NCI-H345 (cell line): ENCODE measurements at regions not wholly inside any gene's neighbourhood (a gene's known extent, or its start where the extent isn't known, plus 50 kb on each side); places are given as distances from the start of the nearest gene placed in this dataset.
A peak's percentile ranks its signal among the peaks of the same experiment; 100 is the strongest.

Source experiments
- DNase-seq: peaks from one replicate; lab custom pipeline; 2025; lab: John Stamatoyannopoulos, UW

DNA sequence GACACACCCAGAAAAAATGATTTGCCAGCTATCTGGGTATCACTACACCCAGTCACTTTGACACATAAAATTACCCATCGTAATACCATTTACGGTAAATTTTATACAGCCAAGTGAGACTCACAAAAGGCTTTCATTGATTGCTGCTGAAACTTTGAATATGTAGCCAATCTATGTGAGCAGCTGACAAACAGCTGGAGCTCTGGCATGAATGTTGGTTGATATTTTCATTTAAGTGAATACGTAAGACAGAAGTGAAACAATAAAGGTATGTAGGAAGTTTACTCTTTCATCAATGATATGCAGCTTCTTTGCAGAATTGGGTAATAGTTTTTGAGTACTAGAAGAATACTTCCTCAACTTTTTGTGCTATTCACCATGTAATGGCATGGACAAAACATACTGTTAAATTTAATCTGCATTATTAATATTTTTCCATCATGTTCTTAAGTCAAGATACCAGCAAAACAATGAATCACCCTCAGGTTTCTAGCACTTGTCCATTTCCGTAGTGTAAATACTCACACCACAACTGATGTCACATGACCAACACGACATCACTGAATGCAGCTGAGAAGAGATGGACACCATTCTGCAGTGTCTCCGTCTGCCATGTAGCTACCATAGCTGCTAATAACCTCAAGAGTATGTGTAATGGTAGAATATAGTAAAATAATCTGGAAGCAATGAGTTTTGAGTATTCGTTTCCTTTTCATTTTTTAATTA is 205.9 kb upstream of the HES1 start:
- DNase-seq, result no peak

DNA sequence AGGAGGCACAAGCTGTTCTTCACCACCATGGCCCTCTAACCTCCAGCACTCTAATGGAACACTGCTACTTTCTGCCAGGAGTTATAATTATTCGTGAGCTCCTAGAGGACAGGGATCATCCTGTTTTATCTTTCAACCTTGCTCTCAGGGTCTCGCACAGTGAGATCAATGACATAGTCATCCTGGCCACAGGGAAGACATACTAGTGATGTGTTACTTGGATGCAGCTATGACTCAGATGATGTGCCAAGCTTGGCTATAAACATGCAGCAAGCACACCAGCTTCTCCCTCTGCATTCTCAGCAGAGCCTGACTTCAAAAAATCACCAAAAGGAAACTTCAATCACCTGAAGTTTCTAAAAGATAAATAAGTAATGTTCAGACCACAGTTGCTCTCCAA is 203.8 kb upstream of the HES1 start:
- no peak for DNase-seq

DNA sequence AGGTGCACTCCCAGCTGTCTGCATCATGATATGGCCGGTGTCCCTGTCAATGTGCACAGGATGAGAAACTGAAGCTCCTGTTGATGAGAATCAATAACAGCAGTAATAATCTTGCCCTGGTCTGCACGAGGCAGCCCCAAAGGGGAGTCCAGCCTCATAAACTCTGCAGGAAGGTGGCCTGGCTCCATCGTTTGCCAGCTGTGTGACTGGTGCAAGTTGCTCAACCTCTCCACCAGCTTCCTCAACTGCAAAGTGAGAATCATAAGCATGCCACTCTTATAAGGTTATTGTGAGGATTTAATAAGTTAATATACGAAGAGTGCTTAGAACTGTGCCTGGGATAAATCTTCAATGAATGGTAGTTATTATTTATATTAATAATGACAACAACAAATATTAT is 203.4 kb upstream of the HES1 start:
- no peak for DNase-seq

DNA sequence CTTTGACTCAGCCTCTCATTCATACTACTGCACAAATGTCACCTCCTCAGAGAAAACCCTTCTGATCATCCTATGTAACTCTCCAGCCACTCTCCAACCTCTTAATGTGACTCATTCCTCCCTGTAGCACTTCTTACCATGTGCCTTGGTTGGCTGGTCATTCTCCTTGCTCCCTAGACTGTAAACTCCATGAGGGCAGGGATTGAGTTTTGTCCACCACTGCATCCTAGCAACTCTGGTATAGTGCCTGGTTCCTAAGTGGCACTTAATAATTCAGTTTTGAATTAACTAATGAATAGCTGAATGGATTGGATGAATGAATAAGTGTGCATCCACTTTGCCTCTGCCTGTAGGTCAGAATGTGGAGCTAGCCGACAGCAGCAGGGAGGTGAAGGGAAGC is 202.5 kb upstream of the HES1 start:
- no peak for DNase-seq

DNA sequence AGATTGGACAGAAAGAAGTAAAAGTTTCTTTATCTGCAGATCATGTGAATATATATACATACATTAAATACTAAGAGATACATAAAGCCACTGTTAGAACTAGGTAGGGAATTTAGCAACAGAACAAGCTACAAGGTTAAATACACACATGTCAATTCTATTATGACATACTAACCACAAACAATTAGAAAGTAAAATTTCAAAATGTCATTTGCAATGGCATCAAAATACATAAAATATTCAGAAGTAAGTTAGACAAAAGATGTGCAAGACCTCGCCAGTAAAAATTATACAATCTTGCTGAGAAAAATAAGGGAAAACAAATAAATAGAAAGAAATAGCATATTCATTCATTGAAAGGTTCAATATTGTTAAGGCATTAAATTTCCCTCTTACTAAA is 200.0 kb upstream of the HES1 start:
- DNase-seq, result no peak

DNA sequence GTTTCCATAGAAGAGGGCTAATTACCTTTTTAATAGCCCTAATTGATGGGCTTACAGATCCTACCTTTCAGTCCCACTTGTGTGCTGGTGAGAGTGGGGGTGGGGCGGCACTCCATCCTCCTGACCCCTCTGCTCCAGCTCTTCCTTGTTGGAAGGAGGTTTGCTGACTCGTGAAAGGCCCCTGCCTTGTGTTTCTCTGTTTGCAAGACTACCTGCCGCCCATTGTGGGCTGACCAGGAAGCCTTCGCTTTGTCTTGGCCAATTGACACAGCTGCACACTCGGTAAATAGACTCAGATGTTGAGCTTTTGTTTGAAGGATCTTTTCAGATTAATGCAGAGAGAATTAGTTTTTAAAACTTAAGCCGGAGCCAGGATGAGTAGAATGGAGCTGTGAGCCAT is 197.3 kb upstream of the HES1 start:
- peak; percentile 79 for DNase-seq

DNA sequence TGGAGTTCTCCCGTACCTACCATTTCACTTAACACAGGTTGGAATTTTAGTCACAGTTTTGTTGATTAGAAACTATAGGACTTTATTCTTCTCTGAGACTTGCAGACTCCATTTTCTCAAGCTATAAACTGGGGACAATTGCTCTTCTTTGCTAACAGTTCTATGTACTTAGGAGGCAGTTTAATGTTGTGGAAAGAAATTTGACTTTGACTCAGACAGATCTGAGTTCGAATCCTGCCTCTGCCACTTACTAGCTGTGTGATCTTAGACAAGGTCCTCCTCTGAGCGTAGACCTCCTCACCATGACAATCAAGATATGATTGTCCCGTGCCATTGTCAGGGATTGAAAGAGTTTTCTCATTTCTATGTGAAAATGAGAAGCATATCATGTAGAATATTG is 196.4 kb upstream of the HES1 start:
- DNase-seq, result no peak

DNA sequence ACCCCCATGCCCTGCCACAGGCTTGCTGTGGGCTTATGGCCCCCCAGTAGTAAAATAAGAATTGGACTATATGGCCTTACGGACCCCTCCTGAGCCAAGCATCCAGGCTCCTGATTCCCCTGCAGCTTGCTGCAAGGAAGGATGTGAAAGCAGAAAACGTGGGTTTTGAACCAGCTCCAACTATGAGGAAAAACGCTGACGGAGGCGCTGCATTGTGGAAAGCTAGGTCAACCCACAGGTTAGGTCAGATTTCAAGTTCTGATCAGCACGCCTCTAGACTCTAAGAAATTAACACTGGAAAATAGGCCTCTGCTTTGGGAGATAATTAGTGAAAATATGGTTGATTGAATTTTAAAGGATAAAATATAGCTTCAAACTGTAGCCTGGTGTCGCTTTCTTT is 195.4 kb upstream of the HES1 start:
- DNase-seq, result no peak

DNA sequence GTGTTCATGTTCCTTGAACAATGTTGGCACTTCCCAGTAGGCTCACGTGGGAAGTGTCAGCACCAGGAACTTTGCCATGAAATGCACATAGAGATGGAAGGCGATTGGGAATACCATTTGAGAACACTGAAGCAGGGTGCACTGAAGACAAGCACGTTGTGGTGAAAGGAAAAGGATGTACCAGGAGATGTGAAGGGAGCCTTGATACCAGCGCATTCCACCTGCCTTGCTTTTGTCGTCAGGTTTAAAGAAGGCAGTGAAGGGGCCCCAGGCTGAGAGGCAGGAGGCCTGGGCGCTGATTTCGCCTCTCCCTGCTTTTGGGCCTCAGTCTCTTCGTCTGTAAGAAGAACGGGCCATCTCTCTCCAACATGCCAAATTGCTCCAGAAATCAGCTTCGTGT is 194.5 kb upstream of the HES1 start:
- DNase-seq, result no peak

DNA sequence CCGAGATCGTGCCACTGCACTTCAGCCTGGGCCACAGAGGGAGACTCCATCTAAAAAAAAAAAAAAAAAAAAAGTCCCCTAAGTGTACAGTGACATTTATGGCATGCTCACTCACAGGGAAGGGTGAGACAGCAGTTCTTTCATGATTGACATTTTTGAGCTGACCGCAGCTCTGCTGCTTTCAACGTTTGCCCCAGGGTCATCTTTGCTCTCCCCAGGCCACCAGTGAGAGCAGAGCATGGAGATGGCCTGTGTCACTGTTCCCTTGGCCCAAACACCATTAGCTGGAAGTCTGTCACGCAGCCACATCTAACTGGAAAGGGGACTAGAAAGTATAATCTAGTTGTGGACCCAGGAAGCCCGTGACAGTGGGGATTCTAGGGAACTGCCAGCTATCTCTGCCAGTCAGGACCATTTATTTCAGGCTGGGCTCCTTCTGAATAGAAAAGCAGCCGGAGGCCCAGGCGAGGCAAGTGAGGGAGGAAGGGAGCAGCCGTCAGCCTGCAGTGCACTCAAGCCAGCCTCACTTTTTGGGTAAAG is 193.4 kb upstream of the HES1 start:
- no peak for DNase-seq

DNA sequence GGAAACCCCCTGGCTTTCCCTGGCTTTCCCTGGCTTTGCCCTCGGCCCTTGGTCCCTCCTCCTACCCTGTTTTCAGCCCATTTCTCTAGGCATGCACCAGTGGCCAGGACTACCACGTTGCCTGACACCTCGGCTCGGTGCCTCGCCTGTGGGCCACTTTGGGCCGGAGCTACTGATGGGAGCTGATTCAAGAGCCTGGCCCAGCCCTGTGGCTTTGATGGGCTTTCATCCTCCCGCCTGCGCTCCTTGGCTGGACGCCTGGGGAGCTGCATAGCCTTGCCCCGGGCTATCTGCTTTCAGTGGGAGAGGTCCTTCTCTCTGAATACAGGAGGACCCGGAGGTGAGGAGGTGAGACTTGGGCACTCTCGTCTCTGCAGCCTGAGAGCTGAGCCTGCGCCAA is 192.7 kb upstream of the HES1 start:
- DNase-seq, result no peak

DNA sequence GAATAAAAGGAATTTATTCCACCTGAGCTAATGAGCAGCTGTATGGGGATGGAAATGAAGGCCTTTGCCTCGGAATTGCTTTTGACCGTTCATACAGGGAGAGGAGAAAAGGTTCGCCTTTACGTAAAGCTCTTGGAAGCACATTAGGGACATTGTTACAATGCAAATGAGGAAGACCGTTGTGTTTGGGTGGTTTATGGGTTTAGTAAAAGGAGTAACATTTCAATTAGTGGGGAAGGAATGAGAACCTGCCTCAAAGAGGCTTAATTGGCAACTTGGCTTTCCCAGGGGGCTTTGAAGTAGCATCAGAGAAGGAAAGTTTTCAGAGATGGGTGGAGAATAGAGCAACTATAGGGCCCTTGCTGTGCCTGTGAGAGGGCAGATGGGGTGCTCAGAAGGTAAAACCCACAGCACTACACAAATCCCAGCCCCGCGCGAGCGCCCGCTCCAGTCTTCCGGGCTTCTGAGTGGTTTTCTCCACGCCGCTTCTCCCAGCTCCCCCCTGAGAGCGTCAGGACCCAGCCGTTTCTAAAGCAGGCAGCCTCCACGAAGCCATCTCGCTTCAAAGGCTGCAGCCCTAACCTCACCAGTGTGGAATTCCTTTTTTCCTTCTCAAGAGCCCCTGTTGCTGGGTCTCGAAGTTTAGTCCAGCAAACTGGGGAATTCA is 192.0 kb upstream of the HES1 start:
- DNase-seq, result no peak

DNA sequence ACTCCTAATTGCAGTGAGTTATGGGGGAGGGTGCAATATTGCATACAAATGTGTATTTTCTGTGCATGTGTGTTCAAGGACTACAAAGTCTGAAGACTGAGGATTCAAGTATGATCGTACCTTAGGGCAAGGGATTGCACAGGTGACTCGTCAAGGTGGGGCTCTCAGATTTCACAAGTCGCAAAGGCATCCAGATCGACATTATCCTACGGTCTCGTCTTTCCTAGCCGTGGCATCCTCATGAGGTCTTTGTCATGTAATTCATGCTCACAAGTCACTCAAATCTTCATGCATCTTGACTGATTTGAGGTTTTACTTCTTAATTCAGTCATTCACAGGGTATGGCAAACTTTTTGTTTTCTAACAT is 191.4 kb upstream of the HES1 start:
- no peak for DNase-seq

DNA sequence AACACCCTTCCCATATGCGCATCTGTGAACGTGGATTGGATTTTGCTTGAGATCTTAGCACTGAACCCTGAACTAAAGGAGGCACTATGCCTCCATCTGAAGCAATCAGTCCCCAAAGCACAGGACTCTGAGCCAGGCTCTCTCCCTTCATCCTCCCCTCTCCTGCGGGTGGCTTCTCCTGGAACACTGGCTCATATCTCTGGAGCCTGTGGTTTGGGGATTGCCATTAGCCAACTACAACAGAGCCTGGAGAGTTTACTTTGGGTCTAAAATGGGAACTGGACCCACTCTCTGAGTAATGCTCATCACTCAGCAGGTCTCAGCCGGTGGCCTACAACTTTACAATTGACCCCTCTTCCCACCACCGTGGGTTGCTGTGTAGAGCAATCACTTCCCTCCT is 190.8 kb upstream of the HES1 start:
- no peak for DNase-seq

DNA sequence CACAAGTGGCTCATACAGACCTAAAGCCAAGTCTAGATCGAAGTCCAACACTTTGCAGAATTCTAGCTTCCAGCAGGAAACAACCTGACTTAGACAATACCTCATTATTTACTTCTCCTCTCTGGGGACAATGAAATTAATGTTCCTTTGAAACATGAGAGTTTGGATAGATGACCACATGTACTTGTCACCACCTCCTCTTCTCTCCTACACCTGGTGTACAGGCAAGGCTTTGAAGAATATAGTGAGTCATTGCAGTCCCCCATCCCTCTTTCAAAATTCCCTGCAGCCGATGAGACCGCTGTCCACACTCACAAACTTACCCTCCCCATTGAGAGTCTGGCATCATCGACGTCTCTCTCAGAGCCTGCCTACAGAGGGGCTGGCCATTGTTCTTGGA is 189.0 kb upstream of the HES1 start:
- peak; percentile 95 for DNase-seq

DNA sequence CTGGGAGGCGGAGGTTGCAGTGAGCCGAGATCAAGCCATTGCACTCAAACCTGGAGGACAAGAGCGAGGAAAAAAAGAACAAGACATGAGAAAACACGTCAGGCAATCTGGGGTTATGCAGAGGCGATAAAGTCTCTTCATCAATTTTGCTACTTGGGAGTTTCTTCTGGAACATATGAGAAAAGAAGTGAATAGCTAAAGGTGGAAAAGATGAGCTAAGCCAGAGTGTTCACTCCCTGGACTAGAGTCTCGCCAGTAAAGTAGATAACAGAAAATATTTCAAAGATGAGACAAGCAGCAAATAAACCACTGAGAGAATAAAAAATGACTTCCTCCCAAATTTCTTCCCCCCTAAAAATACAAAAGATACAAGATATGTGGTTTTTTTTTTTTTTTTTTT is 188.4 kb upstream of the HES1 start:
- no peak for DNase-seq

DNA sequence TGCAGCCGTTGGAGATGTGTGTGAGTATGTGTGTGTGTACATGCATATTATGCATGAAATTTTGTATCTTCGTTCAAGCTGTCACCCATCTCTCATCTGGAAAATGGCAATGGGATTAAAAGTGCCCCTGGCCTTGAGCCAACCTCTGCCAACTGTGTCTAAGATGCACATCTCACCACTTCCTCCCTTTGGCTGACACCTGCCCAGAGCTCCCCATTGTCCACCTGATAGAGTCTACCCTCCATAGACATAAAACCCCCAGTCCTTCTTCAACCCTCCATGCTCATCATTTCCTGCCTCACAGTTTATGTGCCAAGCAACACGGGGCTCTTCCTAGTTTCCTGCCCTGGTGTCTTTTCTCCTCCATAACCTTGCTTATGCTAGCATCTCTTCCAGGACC is 187.5 kb upstream of the HES1 start:
- DNase-seq, result peak; percentile 22

DNA sequence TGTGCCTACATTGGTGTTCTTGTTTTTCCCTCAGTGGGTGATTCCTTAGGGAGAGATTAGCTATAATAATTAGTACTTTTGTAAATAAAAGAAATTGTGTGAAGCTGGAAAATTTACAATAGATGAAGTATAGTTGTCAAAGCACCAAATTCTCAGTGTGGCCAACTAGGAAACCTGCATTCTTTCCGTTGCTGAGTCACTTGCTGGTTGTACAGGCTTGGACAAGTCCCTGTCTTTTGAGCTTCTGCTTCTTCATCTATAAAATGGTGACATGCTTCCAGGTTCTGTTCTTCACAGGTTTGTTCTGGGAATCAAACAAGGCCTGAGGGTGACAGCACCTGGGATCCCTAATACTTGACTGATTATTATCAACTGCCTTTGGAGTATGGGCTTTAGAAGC is 184.1 kb upstream of the HES1 start:
- no peak for DNase-seq

DNA sequence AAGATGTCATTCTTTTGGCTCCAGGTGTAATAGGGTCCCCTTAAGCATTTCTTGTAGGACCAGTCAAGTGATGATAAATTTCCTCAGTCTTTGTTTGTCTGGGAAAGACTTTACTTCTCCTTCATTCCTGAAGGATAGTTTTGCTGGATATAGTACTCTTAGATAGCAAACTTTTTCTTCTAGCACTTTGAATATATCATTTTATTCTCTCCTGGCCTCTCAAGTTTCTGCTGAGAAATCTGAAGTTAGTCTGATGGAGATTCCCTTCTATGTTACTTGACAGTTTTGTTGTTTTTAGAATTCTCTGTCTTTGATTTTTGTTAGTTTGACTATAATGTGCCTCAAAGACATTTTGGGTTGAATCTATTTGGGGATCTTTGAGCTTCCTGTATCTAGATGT is 181.2 kb upstream of the HES1 start:
- DNase-seq, result no peak

DNA sequence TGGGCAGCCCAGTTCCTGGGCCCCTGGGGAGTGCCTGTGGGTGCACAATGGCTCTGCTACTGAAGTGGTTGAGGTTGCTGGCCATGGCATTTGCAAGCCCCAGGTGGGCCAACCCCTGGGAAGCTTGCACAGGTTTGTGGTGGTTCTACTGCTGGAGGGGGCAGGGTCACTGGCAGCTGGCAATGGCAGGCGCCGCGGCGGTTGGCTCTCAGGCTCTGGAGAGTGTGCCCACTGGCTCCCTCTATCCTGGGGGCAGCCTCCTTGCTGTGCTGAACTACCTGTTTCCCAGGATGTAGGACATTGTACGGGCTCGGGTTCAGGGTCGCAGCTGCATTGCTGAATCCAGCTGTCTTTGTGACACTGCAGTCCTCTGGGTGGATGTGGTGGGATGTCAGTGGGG is 180.2 kb upstream of the HES1 start:
- DNase-seq, result no peak

DNA sequence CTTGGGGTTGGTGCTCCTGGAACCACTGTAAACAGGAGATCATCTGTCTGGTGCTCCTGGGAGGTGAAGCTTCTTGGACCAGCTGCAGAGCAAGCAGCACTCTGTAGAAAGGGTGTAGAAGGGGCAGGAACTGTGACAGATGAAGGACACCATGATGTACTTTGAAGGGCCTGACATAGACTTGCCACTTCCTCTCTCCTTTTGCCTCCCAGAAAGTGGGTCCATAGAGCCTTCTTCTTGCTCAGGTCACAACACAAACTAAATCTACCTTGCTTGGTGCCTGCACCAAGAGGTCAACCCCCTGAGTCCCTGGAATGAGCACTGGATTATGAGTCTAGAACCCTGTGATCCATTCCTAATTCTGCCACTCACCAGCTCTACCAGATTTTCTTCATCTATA is 176.1 kb upstream of the HES1 start:
- no peak for DNase-seq

DNA sequence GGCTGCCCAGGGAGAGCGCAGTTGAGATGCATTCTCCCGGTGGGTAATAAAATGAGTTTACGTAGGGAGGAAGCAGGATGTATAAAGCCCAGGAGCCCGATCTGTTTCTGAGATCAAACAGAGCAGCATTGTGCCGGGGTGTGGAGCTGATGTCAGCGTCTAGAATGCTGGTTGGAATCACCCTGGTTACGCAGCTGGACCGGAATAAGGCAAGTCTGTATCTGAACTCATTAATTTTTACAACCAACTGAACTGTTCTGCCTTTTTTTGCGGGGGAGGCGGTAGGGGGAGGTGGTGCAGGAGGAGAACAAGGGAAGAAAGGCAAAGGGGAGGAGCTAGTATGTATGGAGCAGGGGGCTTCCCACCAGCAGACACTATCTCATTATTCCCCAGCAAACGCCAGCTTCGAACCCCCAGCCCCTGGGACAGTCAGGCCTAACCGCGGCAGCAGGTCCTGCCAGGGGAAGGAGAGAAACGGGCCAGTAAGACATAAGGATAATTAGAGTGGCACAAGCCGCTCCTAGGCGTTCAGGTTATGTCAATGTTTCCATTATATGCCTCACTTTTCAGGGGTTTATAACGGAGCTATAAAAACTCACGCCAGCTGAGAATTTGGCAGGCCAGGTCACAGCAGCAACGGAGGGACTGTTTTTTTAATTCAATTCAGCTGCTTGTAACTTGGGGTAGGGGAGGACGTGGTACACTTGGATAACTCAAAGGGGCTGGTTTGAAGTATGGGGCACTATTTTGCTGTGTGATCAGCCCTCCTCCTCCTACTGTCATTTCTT is 175.3 kb upstream of the HES1 start:
- DNase-seq, result no peak
